ENCODE measurements at regions not wholly inside any gene's neighbourhood (a gene's known extent, or its start where the extent isn't known, plus 50 kb on each side); places are given as distances from the start of the nearest gene placed in this dataset.
"Not testable (repeated sequence)": the region's sequence is repeated elsewhere in the genome, so short reads cannot be mapped to it uniquely, and the experiment has no call there.

GRCh38 chr3:145411605-145412004 lies 749.4 kb downstream of the PLOD2 start:
- Histone ChIP-seq H3K4me3 (ENCODE audit: low read length) (no peak overlapping the region), H3K27me3 (replicated peaks; ENCODE audit: control insufficient read depth, insufficient read depth, low read length) (no peaks in the 10 kb centered on the region), H3K4me1 (ENCODE audit: control insufficient read depth, insufficient read depth, low read length) (no peaks in the 10 kb centered on the region), H3K36me3 (ENCODE audit: control insufficient read depth, insufficient read depth, low read length, severe bottlenecking) (no peaks in the 10 kb centered on the region), H3K9ac (ENCODE audit: low read length) (no peak overlapping the region), H3K9me3 (ENCODE audit: control insufficient read depth, low read length) (no peaks in the 10 kb centered on the region)
- no peak for DNase-seq (ENCODE audit: low read depth)

GRCh38 chr3:145417678-145418077 lies 743.3 kb downstream of the PLOD2 start:
- Histone ChIP-seq H3K36me3 (ENCODE audit: control insufficient read depth, insufficient read depth, low read length, severe bottlenecking) (no peaks in the 10 kb centered on the region), H3K27me3 (replicated peaks; ENCODE audit: control insufficient read depth, insufficient read depth, low read length) (no peaks in the 10 kb centered on the region), H3K9ac (ENCODE audit: low read length) (no peak overlapping the region), H3K4me3 (ENCODE audit: low read length) (no peak overlapping the region), H3K9me3 (ENCODE audit: control insufficient read depth, low read length) (peaks cover 7% of the 10 kb centered on the region), H3K4me1 (ENCODE audit: control insufficient read depth, insufficient read depth, low read length) (no peaks in the 10 kb centered on the region)
- DNase-seq (ENCODE audit: low read depth) = no peak

- Histone ChIP-seq H3K4me1 (ENCODE audit: control insufficient read depth, insufficient read depth, low read length) (no peaks in the 10 kb centered on the region), H3K36me3 (ENCODE audit: control insufficient read depth, insufficient read depth, low read length, severe bottlenecking) (no peaks in the 10 kb centered on the region), H3K9me3 (ENCODE audit: control insufficient read depth, low read length) (peaks cover 7% of the 10 kb centered on the region), H3K9ac (ENCODE audit: low read length) (no peak overlapping the region), H3K4me3 (ENCODE audit: low read length) (no peak overlapping the region), H3K27me3 (replicated peaks; ENCODE audit: control insufficient read depth, insufficient read depth, low read length) (no peaks in the 10 kb centered on the region)
- peak; percentile 45 for DNase-seq (ENCODE audit: low read depth)
Measured at GRCh38 chr3:145422556-145422955, 738.4 kb downstream of the PLOD2 start.

- Histone ChIP-seq H3K4me1 (ENCODE audit: control insufficient read depth, insufficient read depth, low read length) (no peaks in the 10 kb centered on the region), H3K9ac (ENCODE audit: low read length) (no peak overlapping the region), H3K9me3 (ENCODE audit: control insufficient read depth, low read length) (no peaks in the 10 kb centered on the region), H3K36me3 (ENCODE audit: control insufficient read depth, insufficient read depth, low read length, severe bottlenecking) (no peaks in the 10 kb centered on the region), H3K27me3 (replicated peaks; ENCODE audit: control insufficient read depth, insufficient read depth, low read length) (no peaks in the 10 kb centered on the region), H3K4me3 (ENCODE audit: low read length) (no peak overlapping the region)
- no peak for DNase-seq (ENCODE audit: low read depth)
Measured at GRCh38 chr3:145427355-145427754, 733.6 kb downstream of the PLOD2 start.

- Histone ChIP-seq H3K36me3 (ENCODE audit: control insufficient read depth, insufficient read depth, low read length, severe bottlenecking) (no peaks in the 10 kb centered on the region), H3K4me1 (ENCODE audit: control insufficient read depth, insufficient read depth, low read length) (no peaks in the 10 kb centered on the region), H3K27me3 (replicated peaks; ENCODE audit: control insufficient read depth, insufficient read depth, low read length) (no peaks in the 10 kb centered on the region), H3K9me3 (ENCODE audit: control insufficient read depth, low read length) (no peaks in the 10 kb centered on the region), H3K4me3 (ENCODE audit: low read length) (no peak overlapping the region), H3K9ac (ENCODE audit: low read length) (no peak overlapping the region)
- DNase-seq (ENCODE audit: low read depth) = no peak
Measured at GRCh38 chr3:145429546-145429945, 731.4 kb downstream of the PLOD2 start.

- no peak overlapping the region for H3K9ac ChIP-seq (ENCODE audit: low read length)
- H3K4me3 ChIP-seq (ENCODE audit: low read length) = no peak overlapping the region
- H3K27me3 ChIP-seq (replicated peaks; ENCODE audit: control insufficient read depth, insufficient read depth, low read length) = no peaks in the 10 kb centered on the region
- no peaks in the 10 kb centered on the region for H3K9me3 ChIP-seq (ENCODE audit: control insufficient read depth, low read length)
- no peaks in the 10 kb centered on the region for H3K36me3 ChIP-seq (ENCODE audit: control insufficient read depth, insufficient read depth, low read length, severe bottlenecking)
- no peak for DNase-seq (ENCODE audit: low read depth)
- H3K4me1 ChIP-seq (ENCODE audit: control insufficient read depth, insufficient read depth, low read length) = no peaks in the 10 kb centered on the region
Measured at GRCh38 chr3:145448436-145448835, 712.5 kb downstream of the PLOD2 start.

- DNase-seq (ENCODE audit: low read depth) = no peak
- no peaks in the 10 kb centered on the region for H3K27me3 ChIP-seq (replicated peaks; ENCODE audit: control insufficient read depth, insufficient read depth, low read length)
- H3K9ac ChIP-seq (ENCODE audit: low read length) = no peak overlapping the region
- no peaks in the 10 kb centered on the region for H3K9me3 ChIP-seq (ENCODE audit: control insufficient read depth, low read length)
- H3K4me1 ChIP-seq (ENCODE audit: control insufficient read depth, insufficient read depth, low read length) = no peaks in the 10 kb centered on the region
- no peak overlapping the region for H3K4me3 ChIP-seq (ENCODE audit: low read length)
- no peaks in the 10 kb centered on the region for H3K36me3 ChIP-seq (ENCODE audit: control insufficient read depth, insufficient read depth, low read length, severe bottlenecking)
Measured at GRCh38 chr3:145450018-145450682, 710.8 kb downstream of the PLOD2 start.

GRCh38 chr3:145457825-145458552 lies 703.0 kb downstream of the PLOD2 start:
- no peaks in the 10 kb centered on the region for H3K4me1 ChIP-seq (ENCODE audit: control insufficient read depth, insufficient read depth, low read length)
- no peaks in the 10 kb centered on the region for H3K36me3 ChIP-seq (ENCODE audit: control insufficient read depth, insufficient read depth, low read length, severe bottlenecking)
- H3K27me3 ChIP-seq (replicated peaks; ENCODE audit: control insufficient read depth, insufficient read depth, low read length) = no peaks in the 10 kb centered on the region
- H3K4me3 ChIP-seq (ENCODE audit: low read length) = no peak overlapping the region
- H3K9ac ChIP-seq (ENCODE audit: low read length) = no peak overlapping the region
- no peak for DNase-seq (ENCODE audit: low read depth)
- no peaks in the 10 kb centered on the region for H3K9me3 ChIP-seq (ENCODE audit: control insufficient read depth, low read length)

- DNase-seq (ENCODE audit: low read depth); H3K27me3 ChIP-seq (replicated peaks; ENCODE audit: control insufficient read depth, insufficient read depth, low read length); H3K4me1 ChIP-seq (ENCODE audit: control insufficient read depth, insufficient read depth, low read length); H3K4me3 ChIP-seq (ENCODE audit: low read length); H3K36me3 ChIP-seq (ENCODE audit: control insufficient read depth, insufficient read depth, low read length, severe bottlenecking); H3K9me3 ChIP-seq (ENCODE audit: control insufficient read depth, low read length); H3K9ac ChIP-seq (ENCODE audit: low read length): not testable (repeated sequence)
Measured at GRCh38 chr3:145459681-145460080, 701.3 kb downstream of the PLOD2 start.

- no peak for DNase-seq (ENCODE audit: low read depth)
- Histone ChIP-seq H3K4me3 (ENCODE audit: low read length) (no peak overlapping the region), H3K27me3 (replicated peaks; ENCODE audit: control insufficient read depth, insufficient read depth, low read length) (no peaks in the 10 kb centered on the region), H3K36me3 (ENCODE audit: control insufficient read depth, insufficient read depth, low read length, severe bottlenecking) (no peaks in the 10 kb centered on the region), H3K9ac (ENCODE audit: low read length) (no peak overlapping the region), H3K9me3 (ENCODE audit: control insufficient read depth, low read length) (no peaks in the 10 kb centered on the region), H3K4me1 (ENCODE audit: control insufficient read depth, insufficient read depth, low read length) (no peaks in the 10 kb centered on the region)
Measured at GRCh38 chr3:145471976-145472375, 689.0 kb downstream of the PLOD2 start.

- not testable (repeated sequence) for H3K4me3 ChIP-seq (ENCODE audit: low read length); H3K27me3 ChIP-seq (replicated peaks; ENCODE audit: control insufficient read depth, insufficient read depth, low read length); H3K4me1 ChIP-seq (ENCODE audit: control insufficient read depth, insufficient read depth, low read length); DNase-seq (ENCODE audit: low read depth); H3K9me3 ChIP-seq (ENCODE audit: control insufficient read depth, low read length); H3K9ac ChIP-seq (ENCODE audit: low read length); H3K36me3 ChIP-seq (ENCODE audit: control insufficient read depth, insufficient read depth, low read length, severe bottlenecking)
Measured at GRCh38 chr3:145482735-145483134, 678.2 kb downstream of the PLOD2 start.
